Fibroblast of skin of scalp (primary cell): ENCODE measurements at regions not wholly inside any gene's neighbourhood (a gene's known extent, or its start where the extent isn't known, plus 50 kb on each side); places are given as distances from the start of the nearest gene placed in this dataset.

Experiments
- DNase-seq: peaks from one replicate; pipeline ENCODE4 v3.0.0-alpha.2; 2013

DNA sequence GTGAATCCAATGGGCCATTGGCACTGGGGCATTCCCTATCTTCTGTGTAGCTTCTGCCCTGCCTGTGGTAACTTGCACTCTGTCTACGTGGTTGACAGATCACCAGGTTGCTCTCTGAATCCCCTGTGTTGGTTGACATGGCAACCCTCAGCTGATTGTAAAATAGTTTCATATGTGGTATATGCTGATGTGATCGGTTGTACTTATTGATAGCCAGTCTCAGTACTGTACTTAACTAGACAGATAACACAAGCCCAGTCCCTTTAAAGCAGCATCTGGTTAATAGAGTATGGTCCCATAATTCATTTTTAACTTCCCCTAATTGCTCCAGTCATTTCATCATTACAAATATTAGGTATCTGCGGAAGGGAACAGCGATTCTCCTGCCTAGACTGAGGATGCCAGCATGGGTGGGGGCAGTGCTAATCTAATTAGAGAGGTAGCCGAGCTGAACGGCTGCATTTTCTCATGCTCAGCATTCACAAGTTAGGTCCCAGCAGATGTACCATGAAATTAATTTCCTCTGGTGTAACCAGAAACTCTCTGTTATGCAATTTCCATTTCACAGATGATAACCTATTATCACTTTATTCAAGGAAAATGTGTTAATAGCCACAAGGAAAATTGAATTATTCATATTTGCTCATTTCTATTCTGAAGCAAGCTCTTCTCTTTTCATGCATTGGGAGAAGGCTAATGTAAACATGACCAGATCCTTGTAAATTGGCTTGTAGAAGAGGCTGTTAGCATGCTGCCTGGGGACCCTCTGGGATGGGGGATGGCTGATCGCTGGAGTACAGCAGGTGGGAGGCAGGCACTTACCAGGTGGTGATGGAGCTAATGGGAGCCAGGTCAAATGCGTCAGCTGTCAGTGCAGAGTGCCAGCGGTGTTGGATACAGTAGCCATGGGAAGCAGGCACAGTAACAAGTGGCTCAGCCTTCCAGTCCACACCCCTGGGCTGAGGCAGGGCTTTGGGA, 608.3 kb downstream of the GALR1 start:
- no peak for DNase-seq

DNA sequence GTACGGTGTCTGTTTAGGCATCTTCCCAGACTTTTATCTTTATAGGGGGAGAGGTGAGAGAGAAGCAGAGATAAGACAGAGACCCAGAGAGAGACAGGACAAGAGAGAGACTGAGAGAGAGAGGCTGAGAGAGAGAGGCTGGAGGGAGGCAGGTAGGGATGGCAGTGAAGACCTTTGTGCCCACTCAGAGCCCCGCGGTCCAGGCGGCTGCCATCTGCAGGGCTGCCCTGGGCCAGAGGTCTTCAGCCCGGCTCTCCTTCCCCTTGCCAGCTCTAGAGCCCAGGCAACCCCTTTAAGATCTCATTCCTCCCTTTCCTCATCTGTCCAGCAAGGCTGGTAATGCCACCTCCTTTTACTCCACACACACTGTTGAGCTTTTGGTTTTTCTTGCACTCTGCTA, 610.0 kb downstream of the GALR1 start:
- no peak for DNase-seq

DNA sequence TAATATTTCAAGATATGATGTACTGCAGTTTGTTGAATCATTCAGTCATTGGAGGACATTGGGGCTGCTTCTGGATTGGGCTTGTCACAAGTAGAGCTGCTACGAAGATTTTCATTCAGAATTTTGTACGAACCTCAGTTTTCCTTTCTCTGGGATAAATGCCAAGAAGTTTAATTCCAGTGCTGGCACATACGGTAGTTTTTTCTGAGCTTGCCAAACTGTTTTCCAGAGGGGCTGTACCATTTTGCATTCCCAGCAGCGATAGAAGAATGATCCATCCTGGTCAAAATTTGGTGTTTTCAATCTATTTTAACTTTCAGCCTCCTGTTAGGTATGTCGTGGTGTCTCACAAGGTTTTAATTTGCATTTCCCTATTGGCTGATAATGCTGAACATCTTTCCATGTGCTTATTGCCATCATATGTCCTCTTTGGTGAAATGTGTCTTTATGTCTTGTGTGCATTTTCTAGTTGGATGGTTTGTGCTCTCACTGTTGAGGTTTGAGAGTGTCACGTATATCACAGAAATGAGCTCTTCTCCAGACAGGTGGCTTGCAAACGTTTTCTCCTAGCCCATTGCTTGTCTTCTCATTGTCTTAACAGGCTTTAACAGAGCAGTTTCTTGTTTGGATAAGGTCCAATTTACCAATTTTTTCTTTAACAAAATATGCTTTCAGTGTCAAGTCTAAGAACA, 612.6 kb downstream of the GALR1 start:
- DNase-seq = no peak

DNA sequence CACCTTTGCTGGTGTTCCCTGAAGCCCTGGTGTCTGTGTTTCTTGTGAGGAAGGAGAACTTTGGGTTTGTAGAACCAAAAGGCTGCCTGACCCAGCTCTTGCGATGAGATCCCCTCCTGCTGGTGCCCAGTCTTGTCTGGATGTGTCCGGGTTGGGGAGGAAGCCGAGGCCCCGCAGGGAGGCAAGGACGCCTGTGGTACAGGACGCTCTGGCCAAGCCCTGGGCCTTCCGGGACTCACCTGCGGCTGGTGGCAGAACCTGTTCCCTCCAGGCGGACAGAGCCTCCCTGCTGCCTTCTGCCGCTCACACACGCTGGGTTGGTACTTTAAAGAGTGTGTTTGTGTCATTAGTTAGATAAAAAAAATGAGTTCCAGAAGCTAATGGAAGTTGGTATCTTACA, 616.2 kb downstream of the GALR1 start:
- no peak for DNase-seq

DNA sequence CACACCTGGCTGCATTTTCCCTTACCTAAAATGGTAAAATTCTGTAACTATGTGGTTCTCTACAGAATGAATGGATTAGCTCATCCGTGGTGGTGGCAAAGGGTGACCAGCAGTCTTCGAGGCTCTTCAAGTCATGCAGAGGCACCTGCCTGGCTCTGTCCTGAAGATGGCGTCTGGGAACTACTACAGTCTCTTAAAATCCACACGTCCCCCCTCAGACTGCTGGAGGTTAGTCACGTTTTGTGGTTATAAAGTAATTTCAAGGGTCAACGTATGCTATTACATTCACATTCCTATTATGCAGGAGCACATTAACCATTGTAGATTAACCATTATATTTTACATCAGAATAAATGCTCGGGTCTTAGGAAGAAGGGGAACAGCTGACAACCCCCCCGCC, 616.7 kb downstream of the GALR1 start:
- no peak for DNase-seq

DNA sequence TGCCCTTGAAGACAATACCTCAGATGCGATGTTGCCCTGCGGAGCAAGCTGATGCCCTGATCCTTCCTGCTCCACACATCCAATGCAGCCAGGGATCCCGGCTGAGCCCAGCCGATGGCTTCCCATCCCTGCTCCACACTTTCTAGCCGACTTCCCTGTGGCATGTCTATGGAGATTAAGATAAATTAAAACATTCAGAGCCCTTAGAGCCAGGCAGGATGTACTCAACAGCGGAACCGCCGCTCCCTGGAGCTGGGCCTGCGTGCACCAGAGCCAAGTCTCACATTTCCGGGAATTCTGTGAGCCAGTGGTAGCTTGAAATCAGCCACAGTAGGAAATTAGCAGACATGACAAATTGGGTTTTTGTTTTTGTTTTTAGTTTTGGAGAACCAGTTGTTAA, 620.6 kb downstream of the GALR1 start:
- DNase-seq = no peak

DNA sequence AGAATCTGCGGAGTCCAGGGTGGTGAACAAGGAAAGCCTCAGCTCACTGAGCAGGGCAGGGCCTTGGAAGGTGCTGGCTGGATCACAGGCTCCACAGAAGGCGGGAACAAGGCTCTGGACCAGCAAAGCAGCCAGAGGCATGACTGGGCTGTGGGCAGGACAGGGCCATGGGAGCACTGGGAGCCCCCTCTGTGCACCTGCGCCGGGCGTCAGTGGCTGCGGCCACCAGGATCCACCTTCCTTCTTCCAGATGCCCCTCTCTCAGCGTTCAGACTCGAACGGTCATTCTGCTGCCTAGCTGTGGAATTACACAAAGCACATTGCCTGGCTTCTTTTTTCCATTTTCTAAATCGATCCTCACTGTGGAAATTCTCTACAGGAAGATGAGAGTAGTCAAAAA, 621.2 kb downstream of the GALR1 start:
- no peak for DNase-seq

DNA sequence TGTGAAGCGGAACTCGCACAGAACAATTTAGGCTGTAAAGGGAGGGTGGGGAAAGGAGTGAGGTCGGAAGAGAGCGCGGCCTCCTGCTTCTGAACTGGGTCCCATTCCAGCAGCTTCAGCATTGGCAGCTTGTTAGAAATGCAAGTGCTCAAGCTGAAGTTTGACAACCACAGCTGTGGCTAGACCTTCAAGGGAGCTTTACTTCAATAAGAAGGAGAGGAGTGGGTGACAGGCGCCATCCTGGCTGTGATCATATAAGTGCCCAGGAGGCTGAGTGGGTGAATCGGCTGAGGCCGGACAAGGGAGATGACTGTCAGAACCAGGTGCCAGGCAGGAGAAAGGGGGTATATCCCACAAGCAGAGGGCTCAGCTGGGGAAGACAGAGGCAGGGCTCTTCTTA, 622.5 kb downstream of the GALR1 start:
- DNase-seq = no peak

DNA sequence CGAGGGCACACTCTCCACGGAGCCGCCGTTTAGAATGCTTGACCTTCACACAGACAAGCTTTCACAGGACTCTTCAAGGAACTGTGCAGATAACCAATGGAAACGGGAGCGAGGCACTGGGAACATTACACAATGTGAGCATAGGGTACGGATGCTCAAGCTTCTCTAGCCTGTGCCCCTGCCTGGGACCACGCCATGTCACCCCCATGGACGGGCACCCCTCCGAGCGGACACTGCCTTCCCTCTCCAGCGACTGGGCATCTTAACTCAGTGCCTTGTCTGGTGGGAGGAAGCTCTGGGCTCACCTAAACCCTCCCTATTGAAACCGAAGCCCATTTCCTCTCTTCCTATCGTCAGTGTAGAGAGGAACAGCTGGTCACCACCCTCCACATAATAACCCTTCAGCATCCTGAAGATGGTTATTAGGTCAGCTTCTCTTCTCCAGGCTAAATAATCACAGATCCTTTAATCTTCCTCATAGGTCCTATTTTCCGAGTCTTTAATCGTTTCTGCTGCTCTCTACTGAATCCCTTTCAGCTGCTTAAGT, 626.7 kb downstream of the GALR1 start:
- DNase-seq = no peak

DNA sequence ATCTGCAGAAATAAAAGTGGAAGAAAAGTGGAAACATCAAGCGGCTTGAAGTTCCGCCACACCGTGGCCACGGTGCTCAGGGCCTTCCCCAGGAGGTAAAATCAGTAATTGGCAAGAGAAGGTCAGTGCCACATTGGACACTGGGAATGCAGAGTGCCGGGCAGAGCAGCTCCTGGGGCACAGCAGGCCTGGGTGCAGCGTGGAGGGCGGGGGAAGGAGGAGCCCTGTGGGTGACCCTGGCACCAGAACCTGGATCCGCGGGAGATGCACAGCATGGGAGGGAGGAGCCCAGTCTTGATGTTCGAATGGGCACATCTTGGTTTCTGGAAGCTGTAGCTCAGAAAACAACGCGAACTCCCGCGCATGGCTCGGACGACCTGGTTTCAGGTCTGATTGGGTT, 630.2 kb downstream of the GALR1 start:
- no peak for DNase-seq

DNA sequence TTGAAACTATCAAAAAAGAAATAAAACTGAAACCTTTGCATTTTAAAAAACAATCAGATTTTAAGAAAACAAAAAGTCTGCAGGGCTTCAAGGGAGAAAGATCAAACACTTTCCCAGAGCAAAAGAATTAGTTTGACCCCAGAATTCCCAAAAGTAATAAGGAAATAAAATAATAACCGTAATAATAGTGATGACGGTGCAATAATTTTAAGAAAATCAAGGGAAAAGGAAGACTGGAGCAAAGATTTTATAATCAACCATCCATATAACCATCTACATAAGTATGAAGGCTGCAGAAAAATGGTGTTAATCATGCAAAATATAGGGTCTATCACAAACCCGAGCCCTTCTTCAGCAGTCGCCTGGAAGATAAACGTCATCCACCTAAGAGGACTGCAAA, 634.8 kb downstream of the GALR1 start:
- DNase-seq = no peak

DNA sequence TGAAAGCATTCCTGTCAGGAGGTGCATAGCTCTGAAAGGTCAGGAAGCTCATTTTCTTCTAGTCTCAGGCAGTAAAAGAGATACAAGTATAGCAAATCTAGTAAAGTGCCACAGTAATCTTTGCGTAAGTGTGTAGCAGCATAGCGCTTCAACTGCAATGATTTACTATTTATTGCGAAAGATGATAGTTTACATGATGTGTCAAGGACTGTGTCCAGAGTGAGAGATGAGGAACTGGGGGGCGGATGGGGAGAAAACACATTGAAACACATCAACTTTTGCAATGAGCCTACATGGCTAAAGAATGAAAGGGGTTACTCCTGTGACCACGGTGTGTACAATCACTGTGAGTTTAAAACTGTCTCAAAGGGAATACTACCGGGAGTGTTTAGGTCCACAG, 644.4 kb downstream of the GALR1 start:
- no peak for DNase-seq

DNA sequence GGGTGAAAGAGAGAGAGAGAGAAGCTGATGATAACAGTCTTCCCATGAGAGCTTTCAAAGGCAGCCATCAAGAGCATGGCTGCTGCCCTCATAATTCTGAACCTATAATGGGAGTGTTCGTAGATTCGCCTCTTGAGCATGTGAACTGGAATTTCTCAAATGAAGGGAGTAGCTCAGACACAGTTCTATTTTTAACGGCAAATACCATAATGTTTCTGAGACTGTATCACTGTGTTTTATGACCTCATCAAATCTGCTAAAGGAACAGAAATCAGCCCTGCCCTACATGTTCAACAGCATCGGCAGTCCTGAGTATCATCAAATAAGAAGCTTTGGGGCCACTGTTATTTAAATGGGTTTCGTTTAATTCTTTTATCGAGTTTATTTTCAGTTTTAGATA, 645.6 kb downstream of the GALR1 start:
- DNase-seq = no peak

DNA sequence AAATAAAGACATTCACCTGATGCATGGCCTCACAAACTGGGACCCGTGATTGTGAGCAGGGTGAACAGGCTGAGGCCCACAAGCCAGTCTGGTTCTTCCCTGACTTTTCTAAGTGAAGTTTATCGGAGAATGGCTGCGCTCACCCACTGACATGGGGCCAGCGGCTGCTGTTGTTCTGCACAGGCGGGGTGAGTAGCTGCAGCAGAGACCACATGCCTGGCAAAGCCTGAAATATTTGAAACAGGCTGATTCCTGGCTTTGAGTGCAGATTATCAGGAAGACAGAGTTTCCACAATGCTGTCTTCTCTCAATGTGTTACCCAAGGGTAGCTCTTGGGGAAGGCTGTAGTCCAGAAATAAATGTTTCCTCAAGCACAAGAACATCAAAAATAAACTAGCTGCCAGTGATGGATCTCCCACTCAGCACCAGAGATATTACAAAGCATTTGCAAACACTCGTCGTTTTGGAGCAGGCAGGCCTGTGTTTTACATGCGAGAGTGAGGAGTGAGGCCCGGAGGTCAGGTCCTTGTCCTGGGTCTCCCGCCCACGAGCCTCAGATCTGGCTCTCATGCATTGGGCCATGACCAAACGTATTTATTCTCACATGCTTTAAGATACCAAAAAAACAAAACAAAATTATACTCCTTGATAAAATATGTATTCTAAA, 647.1 kb downstream of the GALR1 start:
- no peak for DNase-seq

DNA sequence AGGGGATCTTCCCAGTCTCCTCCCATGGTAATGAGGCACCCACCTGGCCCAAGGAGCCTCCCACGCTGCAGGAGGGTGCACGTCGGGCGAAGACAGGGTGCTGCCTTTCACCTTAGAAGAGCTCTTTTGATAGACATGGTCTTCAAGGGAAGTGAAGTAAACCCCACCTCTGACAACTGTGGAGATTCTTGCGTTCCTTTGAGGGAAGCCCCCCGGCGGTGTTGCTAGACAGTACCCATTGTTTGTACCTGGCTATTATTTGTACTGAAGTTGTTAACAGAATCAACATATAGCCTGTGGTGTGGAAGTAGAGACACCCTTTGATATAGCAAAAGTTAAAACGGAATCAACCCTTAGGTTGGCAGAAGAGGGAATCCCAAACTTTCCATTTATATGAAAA, 648.0 kb downstream of the GALR1 start:
- DNase-seq = no peak

DNA sequence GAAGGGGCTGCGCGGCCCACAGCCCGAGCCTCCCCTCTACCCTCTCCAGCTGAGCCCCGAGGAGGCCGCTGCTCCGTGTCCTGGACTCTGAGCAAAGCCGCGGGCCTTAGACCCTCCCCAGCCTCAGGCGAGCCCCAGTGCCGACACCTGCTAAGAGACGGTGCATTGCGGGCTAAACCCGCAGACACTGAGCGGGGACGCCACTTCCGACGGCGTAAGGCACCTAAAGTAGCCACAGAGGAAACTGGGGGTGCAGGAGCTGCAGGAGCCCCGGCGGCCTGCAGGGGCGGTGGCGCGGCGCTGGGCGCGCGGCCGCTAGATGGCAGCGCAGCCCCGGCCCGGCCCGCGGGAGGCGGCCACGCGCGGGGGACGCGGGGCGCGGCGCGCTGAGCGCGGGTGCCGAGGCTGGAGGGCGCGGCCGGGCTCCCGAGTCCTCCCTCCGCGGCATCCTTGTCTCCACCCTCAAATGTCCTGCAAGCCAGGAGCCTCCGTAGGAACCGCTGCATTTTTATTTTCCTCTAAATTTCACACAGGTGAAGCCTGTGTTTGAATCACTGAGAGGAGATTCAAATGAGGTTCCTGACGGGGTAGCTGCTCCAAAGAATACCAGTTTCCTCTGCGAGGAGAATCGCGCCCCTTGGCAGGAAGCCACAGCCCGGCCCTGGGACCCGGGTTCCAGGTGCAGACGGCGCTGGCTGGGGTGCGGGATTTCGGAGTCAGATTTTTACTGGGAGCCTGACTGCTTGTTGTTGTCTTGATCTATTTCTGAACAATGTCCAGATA, 650.5 kb downstream of the GALR1 start:
- peak; percentile 30 for DNase-seq

DNA sequence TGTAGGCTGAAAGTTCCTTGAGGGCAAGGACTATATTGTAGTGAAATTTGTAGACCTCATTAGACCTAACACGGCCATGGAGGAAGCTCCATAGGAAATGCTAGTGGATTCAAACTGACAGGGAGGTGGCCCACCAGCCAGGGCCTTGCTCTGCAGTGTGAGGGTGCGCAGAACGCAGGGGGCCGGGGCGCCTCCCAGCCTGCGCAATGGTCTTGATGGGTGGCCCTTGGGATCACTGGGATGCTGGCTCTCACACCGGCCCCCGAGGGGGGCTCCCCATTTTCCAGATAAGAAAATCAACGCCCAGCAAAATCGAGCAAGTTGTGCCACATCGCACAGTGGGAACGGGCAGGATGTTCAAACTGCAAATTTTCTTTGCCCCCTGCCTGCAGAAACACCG, 655.4 kb downstream of the GALR1 start:
- no peak for DNase-seq

DNA sequence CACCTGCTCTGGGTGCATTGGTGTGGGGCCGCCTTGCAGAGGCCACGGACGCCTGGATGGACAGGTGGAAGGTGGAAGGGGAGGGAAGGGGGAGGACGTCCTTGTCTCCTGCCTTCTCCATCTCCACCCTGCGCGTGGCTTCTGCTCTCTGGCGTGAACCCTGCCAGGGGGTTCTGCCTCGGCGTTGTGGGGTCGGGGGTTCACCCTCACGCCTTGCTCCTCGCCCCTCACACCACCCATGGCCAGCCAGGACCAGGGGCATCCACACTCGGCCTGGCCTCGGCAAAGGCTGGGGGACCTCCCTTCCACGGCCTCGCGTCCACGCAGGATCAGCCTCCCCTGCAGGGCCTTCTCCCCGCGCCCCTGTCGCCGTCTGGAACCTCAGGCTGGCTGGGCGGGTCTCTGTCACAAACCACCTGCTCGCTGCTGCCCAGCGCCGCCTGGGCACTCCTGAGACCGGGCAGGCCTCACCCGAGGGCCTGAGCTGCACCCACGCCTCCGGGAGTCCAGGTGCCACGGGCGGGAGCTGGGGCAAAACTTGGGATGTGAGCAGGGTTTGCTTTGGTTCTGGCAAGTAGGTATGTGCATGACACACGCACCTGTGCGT, 655.9 kb downstream of the GALR1 start:
- no peak for DNase-seq

DNA sequence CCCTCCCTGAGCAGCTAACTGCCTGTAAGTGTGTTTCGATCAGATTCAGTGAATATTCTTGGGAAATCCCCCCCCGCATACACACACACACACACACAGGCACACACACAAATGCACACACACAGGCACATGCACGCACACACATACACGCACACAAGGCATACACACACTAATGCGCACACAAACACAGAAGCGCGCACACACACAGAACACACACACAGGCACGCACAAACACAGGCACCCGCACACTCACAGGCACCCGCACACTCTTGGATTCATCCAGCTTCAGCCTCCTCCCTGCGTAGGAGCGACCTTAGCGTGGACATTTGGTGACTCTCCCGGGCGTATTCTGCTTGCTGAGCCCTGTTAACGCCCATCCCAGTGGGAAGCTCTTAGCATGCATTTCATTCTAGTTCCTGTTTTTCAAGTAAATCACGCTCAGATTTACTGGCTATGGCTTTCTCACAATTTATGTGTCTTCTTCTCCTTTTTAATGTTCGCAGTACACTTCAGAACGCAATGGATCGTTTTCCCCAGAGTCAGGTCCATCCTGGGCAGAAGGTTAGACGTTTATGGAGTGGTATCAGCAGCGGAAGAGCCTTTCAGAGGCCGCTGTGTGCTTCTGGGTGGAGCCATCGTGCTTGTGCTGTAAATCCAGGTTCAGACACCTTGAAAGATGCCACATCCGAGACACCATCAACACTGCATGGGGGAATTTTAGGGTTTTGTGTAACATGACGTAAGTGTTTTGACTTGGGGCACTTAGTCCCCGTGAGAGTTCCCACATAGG, 656.6 kb downstream of the GALR1 start:
- no peak for DNase-seq

DNA sequence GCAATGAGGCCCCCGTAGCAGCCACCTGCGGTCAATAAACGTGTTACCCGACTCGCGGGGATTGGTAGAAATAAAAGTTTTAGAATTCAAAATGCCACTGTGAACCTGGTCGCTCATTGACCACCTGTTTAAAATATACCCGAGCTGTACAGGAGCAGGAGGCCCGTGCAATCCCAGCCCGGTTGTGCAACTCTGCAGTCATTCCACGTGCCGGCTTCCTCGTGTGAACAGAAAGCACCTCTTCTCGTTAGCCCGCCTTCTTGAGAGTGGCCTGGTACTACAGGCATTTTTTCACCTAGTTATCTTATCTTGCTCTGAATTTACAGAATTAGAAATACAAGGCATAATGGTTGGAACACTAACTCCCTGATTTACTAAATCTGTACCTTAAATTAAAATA, 660.7 kb downstream of the GALR1 start:
- DNase-seq = no peak

DNA sequence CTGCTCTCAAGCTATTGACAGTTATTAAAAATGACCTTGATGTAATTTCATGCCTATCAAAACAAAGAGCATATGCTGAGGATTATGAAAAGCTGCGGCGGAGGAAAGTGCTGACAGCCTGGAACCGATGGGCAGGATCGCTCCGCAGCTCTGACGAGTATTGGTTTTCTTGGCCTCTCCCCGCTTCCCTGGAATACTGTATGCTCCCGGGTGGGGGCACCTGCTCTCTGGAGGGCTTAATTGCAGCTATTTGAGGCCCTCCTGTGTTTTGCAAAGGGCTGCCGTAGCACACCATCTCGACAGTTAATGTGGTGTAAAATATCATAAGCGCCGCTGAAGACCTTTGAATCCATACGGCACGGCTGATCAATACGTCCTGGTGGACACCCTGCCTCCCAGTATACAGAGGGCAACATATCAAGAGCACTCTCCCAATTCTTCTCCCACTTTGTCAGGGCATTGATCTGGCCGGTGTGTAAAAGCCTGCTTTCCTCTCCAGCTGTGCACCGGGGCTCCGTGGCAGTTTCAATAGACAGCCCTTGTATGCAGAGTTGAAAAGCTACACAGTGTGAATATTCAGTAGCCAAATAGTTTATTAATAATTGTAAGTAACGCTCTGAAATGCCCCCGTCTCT, 662.4 kb downstream of the GALR1 start:
- no peak for DNase-seq
